NCI-H82 (cell line): ENCODE measurements at regions not wholly inside any gene's neighbourhood (a gene's known extent, or its start where the extent isn't known, plus 50 kb on each side); places are given as distances from the start of the nearest gene placed in this dataset.
"Not testable (repeated sequence)": the region's sequence is repeated elsewhere in the genome, so short reads cannot be mapped to it uniquely, and the experiment has no call there.

Source experiments
- DNase-seq: peaks from one replicate; lab custom pipeline; 2025; lab: John Stamatoyannopoulos, UW

GRCh38 chr1:213679153-213679552 lies 308.6 kb upstream of the PROX1 start:
- DNase-seq, result no peak

GRCh38 chr1:213680677-213681325 lies 307.0 kb upstream of the PROX1 start:
- DNase-seq, result no peak

GRCh38 chr1:213681788-213682340 lies 305.9 kb upstream of the PROX1 start:
- no peak for DNase-seq

- DNase-seq, result peak; percentile 59
These were observed 304.2 kb upstream of the PROX1 start for GRCh38 chr1:213683529-213683928.

GRCh38 chr1:213684454-213684853 lies 303.3 kb upstream of the PROX1 start:
- no peak for DNase-seq

- no peak for DNase-seq
These were observed 301.7 kb upstream of the PROX1 start for GRCh38 chr1:213685992-213686582.

GRCh38 chr1:213686983-213687382 lies 300.8 kb upstream of the PROX1 start:
- no peak for DNase-seq

- DNase-seq, result no peak
These were observed 299.9 kb upstream of the PROX1 start for GRCh38 chr1:213687832-213688231.

- DNase-seq, result no peak
These were observed 299.1 kb upstream of the PROX1 start for GRCh38 chr1:213688655-213689054.

GRCh38 chr1:213689260-213689659 lies 298.5 kb upstream of the PROX1 start:
- DNase-seq, result peak; percentile 43

GRCh38 chr1:213690341-213690917 lies 297.3 kb upstream of the PROX1 start:
- DNase-seq, result peak; percentile 8

GRCh38 chr1:213692321-213692720 lies 295.5 kb upstream of the PROX1 start:
- DNase-seq, result no peak

- DNase-seq, result no peak
These were observed 293.9 kb upstream of the PROX1 start for GRCh38 chr1:213693864-213694263.

GRCh38 chr1:213697192-213697802 lies 290.5 kb upstream of the PROX1 start:
- no peak for DNase-seq

GRCh38 chr1:213698092-213698702 lies 289.6 kb upstream of the PROX1 start:
- no peak for DNase-seq

GRCh38 chr1:213702703-213703102 lies 285.1 kb upstream of the PROX1 start:
- no peak for DNase-seq

- no peak for DNase-seq
These were observed 282.8 kb upstream of the PROX1 start for GRCh38 chr1:213704941-213705340.

- not testable (repeated sequence) for DNase-seq
These were observed 275.8 kb upstream of the PROX1 start for GRCh38 chr1:213711833-213712490.

- DNase-seq, result no peak
These were observed 273.1 kb upstream of the PROX1 start for GRCh38 chr1:213714645-213715044.

GRCh38 chr1:213715182-213715581 lies 272.6 kb upstream of the PROX1 start:
- no peak for DNase-seq

GRCh38 chr1:213719462-213719861 lies 268.3 kb upstream of the PROX1 start:
- no peak for DNase-seq

GRCh38 chr1:213720032-213720431 lies 267.7 kb upstream of the PROX1 start:
- peak; percentile 87 for DNase-seq
